GM12873 (cell line): ENCODE measurements at regions not wholly inside any gene's neighbourhood (a gene's known extent, or its start where the extent isn't known, plus 50 kb on each side); places are given as distances from the start of the nearest gene placed in this dataset.

ENCODE experiments used
- TF ChIP-seq, protein P1 (sequence below): IDR thresholded peaks from 2 replicates; pipeline ENCODE4 v1.5.1; 2012; ENCODE audit warnings: low read depth, mild to moderate bottlenecking, moderate library complexity, low read length, control low read depth; ENCODE audit not compliant: insufficient read depth; ENCODE audit errors: missing control alignments

DNA sequence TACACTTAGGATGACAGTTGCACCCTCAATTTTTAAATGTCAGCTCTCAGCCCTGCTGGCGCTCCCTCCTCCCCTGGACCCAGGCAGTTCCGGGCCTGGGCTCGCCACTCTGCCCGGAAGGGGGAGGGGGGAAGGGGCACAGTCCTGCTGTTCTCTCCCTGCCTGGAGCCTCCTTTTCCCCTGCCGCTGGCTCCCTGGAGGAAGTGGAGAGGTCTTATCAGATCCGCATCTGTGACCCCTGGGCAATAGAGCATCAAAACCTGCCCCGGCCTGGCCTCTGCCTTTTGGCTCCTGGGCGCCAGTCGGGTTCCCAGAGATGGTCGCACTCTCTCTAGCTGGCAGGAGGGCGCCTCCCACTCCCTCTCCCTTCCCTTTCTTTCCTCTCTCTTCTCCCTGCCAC lies 149.3 kb downstream of the IRF8 start:
- TF ChIP-seq, protein P1, sequence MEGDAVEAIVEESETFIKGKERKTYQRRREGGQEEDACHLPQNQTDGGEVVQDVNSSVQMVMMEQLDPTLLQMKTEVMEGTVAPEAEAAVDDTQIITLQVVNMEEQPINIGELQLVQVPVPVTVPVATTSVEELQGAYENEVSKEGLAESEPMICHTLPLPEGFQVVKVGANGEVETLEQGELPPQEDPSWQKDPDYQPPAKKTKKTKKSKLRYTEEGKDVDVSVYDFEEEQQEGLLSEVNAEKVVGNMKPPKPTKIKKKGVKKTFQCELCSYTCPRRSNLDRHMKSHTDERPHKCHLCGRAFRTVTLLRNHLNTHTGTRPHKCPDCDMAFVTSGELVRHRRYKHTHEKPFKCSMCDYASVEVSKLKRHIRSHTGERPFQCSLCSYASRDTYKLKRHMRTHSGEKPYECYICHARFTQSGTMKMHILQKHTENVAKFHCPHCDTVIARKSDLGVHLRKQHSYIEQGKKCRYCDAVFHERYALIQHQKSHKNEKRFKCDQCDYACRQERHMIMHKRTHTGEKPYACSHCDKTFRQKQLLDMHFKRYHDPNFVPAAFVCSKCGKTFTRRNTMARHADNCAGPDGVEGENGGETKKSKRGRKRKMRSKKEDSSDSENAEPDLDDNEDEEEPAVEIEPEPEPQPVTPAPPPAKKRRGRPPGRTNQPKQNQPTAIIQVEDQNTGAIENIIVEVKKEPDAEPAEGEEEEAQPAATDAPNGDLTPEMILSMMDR = no peak

DNA sequence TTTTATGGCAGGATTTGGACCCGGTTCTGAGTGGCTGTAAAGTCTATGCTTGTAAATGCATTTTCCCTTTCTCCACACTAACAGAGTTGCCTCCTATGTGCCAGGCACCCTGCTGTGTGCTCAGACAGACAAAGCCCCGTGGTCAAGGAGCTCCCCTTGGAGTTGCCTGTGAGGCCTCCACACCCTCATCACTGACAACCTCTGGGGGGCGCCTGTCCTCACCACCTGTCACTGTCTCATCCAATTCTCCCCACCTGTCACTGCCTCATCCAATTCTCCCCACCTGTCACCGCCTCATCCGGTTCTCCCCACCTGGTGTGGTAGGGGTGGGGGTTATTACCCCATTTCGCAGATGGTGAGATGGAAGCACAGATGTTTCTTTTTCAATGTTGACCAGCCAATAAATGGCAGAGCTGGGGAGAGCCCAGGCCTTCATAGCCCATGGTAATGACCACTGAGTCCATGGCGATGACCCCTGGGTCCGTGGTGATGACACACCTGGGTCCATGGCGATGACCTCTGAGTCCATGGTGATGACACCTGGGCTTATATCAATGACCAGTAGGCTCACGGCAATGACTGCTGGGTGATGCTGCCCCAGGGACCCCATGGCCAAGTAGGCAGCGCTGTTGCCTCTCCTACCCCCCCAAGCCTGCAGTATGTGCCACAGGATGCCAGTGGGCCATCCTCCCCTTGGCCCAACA lies 150.1 kb downstream of the IRF8 start:
- TF ChIP-seq, protein P1 = peak; percentile 41

DNA sequence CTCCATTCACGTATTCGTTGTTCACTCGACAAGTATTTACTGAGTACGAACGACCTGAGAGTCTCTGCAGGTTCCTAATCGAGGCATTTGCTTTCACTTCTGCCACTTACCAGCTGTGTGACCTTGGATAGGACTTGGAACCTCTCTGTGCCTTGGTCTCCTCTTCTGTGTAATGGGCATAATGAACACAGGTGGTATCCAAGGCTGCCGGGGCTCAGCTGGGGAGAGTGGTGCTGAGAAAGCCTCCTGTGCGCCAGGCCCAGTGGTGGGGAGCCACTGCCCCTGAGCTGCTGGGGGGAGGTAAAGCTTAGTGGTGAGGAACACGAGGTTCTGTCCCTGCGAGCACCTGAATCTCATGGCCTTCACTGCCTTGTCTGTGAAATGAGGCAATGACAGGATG lies 150.7 kb downstream of the IRF8 start:
- TF ChIP-seq, protein P1 = no peak

DNA sequence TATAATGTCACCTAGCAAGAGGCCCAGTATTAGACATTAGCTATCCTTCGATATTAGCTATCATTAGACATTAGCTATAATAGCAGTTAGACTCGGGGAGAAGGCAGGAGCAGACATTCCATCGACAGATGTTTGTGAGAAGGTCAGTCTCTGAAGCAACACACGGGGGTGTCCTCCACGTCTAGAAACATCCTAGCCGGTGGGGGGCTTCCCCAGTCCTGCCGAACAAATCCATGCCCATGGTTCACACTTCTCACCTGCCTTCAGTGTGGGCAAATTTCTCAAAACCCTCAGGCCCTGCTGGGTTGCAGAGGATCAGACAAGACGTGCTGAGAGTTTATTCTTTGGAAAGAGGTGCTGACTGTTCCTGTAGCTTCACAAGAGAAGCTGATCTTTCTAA lies 151.1 kb downstream of the IRF8 start:
- TF ChIP-seq, protein P1 = no peak

DNA sequence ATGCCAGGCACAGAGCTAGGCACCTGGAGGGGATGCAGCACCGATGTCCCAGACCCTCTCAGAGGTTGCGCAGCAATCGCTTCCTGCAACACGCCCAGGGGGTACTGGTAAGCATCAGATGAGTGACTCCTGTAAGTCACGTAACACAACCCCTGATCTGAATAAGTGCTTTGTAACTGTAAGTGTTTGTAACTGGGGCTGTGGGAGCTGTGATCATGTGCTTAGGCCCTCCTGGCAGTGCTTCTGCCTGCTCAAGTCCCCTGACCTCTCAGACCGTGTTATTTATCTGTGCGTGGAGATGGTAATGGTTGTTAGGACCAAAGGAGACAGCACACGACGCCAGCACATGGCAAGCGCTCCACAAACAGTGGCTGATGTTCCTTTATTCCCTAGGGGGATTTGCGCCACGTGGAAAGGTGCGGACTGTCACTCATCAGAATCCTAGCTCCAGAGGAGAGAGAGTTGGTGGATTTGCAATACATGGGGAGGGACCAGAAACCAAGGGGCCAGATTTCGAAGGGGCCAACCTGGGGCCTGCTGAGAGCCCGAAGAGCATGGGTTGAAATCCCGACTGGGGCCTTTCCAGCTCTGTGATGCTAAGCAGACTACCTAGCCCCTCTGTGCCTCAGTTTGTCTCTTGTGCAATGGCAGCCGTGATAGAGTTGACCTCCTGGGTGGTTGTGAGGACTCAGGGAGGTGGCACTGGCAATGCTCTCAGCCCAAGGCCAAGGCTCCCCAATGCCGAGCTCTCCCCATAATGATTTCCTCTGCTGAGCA lies 151.8 kb downstream of the IRF8 start:
- TF ChIP-seq, protein P1 = no peak

DNA sequence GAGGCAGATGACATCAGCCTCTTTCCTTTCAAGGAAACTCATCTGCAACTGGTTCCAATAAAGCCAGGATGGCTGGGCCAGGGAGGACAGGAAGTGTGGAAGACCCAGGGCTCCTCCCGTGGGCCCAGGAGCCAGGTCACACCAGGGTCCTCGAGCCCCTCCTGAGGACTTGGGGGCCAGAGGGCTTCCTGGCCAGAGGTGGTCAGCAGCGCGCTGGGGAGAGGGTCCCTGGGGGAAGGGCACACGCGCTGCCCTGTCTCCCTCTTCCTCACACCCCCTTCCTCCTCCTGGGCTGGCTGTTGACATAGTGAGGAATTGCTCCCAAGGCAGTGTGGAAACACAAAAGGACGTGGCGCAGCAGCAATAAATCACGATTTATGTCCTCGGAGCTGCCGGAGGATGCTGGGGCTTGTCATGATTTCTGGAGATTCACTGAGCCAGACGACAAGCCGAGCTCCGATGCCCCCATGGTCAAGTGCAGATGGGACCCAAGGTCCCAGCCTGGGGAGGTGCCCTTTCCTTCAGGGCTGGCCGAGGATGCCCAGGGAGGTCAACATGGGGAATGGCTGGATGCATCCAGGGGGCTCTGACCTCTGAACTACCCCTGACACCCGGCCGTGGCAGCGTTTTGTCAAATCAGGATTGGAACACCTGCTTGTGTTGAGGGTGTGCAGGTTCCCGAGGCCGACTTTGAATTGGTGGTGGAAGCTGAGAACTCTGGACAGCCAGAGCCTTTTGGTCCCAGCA lies 152.6 kb downstream of the IRF8 start:
- TF ChIP-seq, protein P1 = no peak

DNA sequence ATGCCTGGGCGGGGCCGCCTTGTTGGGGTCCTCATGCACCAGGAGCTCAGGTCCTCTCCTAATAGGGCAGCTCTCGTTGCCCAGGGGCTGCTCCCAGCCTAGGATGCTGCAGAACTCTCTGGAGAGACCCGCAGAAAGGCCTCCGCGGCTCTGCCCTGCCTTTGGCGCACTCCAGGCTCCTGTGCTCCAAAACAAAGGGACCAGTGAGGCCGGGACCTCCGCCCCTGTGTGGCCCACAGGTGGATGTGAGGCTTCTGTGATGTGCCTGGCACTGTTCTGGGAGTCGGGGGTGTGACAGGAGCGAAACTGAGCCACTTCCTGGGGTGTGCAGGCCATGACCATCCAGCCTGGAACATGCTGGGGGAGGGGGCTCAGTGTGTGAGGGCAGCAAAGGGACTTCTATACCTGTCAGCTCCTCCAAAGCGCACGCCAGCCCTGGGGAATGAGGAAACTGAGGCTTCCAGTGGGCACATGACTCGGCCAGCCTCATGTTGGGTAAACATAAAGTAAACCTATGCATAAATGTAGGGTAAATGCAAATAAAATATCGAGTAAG lies 153.2 kb downstream of the IRF8 start:
- TF ChIP-seq, protein P1 = no peak
